Activated B cell treated with CpG ODN at 0.5 μM for 24 hours (primary cell): ENCODE measurements at regions not wholly inside any gene's neighbourhood (a gene's known extent, or its start where the extent isn't known, plus 50 kb on each side); places are given as distances from the start of the nearest gene placed in this dataset.

Experiments used
- ATAC-seq: fragments of 200-7000 bp; cut with Tn5 transposase; one replicate; pipeline ENCODE4 v1.10.0; 2021; ENCODE audit warnings: low read depth, mild to moderate bottlenecking, moderate library complexity
- CTCF ChIA-PET: fragments of 350-600 bp; sonication (Branson Sonifier 250); formaldehyde crosslinking; loops from one replicate; lab custom pipeline; 2021; ENCODE audit warnings: antibody characterized with exemption; lab: Charles Lee
- POLR2A ChIA-PET: fragments of 350-600 bp; sonication (Branson Sonifier 250); formaldehyde crosslinking; loops from one replicate; lab custom pipeline; 2021; ENCODE audit warnings: antibody characterized with exemption; lab: Charles Lee
- DNase-seq: peaks from one replicate; pipeline ENCODE4 v3.0.0; 2022
- H3K27ac Mint-ChIP-seq: one replicate; pipeline ENCODE4 v1.8.0; 2020; ENCODE audit warnings: mixed read lengths
- H3K27me3 Mint-ChIP-seq: one replicate; pipeline ENCODE4 v1.8.0; 2021; ENCODE audit warnings: mixed read lengths
- H3K36me3 Mint-ChIP-seq: one replicate; pipeline ENCODE4 v1.8.0; 2021; ENCODE audit warnings: low read depth, mixed read lengths
- H3K4me1 Mint-ChIP-seq: one replicate; pipeline ENCODE4 v1.8.0; 2021; ENCODE audit warnings: mixed read lengths
- H3K4me3 Mint-ChIP-seq: one replicate; pipeline ENCODE4 v1.8.0; 2020; ENCODE audit warnings: mild to moderate bottlenecking, mixed read lengths
- H3K9me3 Mint-ChIP-seq: one replicate; pipeline ENCODE4 v1.8.0; 2020; ENCODE audit warnings: mixed read lengths
- CTCF ChIP-seq: fragments of 200-600 bp; IDR thresholded peaks from one replicate; pipeline ENCODE4 v1.8.0; 2022; ENCODE audit warnings: antibody characterized with exemption, mild to moderate bottlenecking
- intact Hi-C: fragments of 100-400 bp; cut with micrococcal nuclease; formaldehyde crosslinking; loops from one replicate; pipeline ENCODE4 v1.15.1; 2024

- no peak for ATAC-seq
- DNase-seq: no peak
- H3K27me3 Mint-ChIP-seq: no peaks in the 10 kb centered on the region
- H3K9me3 Mint-ChIP-seq: no peaks in the 10 kb centered on the region
- no peaks in the 10 kb centered on the region for H3K36me3 Mint-ChIP-seq
- TF ChIP-seq CTCF: no peak
- H3K4me3 Mint-ChIP-seq: no peak overlapping the region
- ChIA-PET CTCF (no interaction called here), POLR2A (no interaction called here)
- H3K27ac Mint-ChIP-seq: no peak overlapping the region
- no peaks in the 10 kb centered on the region for H3K4me1 Mint-ChIP-seq
- intact Hi-C loops: no loop called here
Measured at GRCh38 chr9:95650720-95651119, 133.9 kb upstream of the PTCH1 start.

GRCh38 chr9:95649801-95650213 lies 133.0 kb upstream of the PTCH1 start:
- H3K27me3 Mint-ChIP-seq: no peaks in the 10 kb centered on the region
- DNase-seq (no peak), ATAC-seq (no peak)
- ChIA-PET POLR2A (no interaction called here), CTCF (no interaction called here)
- no peak for TF ChIP-seq CTCF
- intact Hi-C loops: no loop called here
- H3K27ac Mint-ChIP-seq: no peak overlapping the region
- no peak overlapping the region for H3K4me3 Mint-ChIP-seq
- no peaks in the 10 kb centered on the region for H3K4me1 Mint-ChIP-seq
- no peaks in the 10 kb centered on the region for H3K9me3 Mint-ChIP-seq
- no peaks in the 10 kb centered on the region for H3K36me3 Mint-ChIP-seq

- DNase-seq (no peak), ATAC-seq (no peak)
- H3K27me3 Mint-ChIP-seq: no peaks in the 10 kb centered on the region
- intact Hi-C loops: no loop called here
- H3K27ac Mint-ChIP-seq: no peak overlapping the region
- POLR2A ChIA-PET: no interaction called here
- CTCF ChIA-PET: no interaction called here
- H3K36me3 Mint-ChIP-seq: no peaks in the 10 kb centered on the region
- H3K4me3 Mint-ChIP-seq: no peak overlapping the region
- H3K4me1 Mint-ChIP-seq: no peaks in the 10 kb centered on the region
- H3K9me3 Mint-ChIP-seq: no peaks in the 10 kb centered on the region
- TF ChIP-seq CTCF: no peak
Measured at GRCh38 chr9:95648225-95648624, 131.5 kb upstream of the PTCH1 start.

GRCh38 chr9:95645992-95646391 lies 129.2 kb upstream of the PTCH1 start:
- Mint-ChIP-seq H3K9me3 (peaks cover 2% of the 10 kb centered on the region), H3K27me3 (no peaks in the 10 kb centered on the region), H3K27ac (no peak overlapping the region), H3K4me1 (no peaks in the 10 kb centered on the region), H3K4me3 (no peak overlapping the region), H3K36me3 (no peaks in the 10 kb centered on the region)
- intact Hi-C loops: no loop called here
- ATAC-seq: no peak
- ChIA-PET POLR2A (no interaction called here), CTCF (no interaction called here)
- TF ChIP-seq CTCF: no peak
- no peak for DNase-seq

- DNase-seq: no peak
- no peak overlapping the region for H3K27ac Mint-ChIP-seq
- intact Hi-C loops: no loop called here
- TF ChIP-seq CTCF: no peak
- H3K9me3 Mint-ChIP-seq: peaks cover 2% of the 10 kb centered on the region
- H3K27me3 Mint-ChIP-seq: no peaks in the 10 kb centered on the region
- H3K36me3 Mint-ChIP-seq: no peaks in the 10 kb centered on the region
- POLR2A ChIA-PET: no interaction called here
- H3K4me1 Mint-ChIP-seq: no peaks in the 10 kb centered on the region
- no peak overlapping the region for H3K4me3 Mint-ChIP-seq
- no peak for ATAC-seq
- CTCF ChIA-PET: no interaction called here
Measured at GRCh38 chr9:95645579-95645978, 128.8 kb upstream of the PTCH1 start.
